GM12873 (cell line): ENCODE measurements at regions not wholly inside any gene's neighbourhood (a gene's known extent, or its start where the extent isn't known, plus 50 kb on each side); places are given as distances from the start of the nearest gene placed in this dataset.

Experiments
- TF ChIP-seq, protein P1 (sequence below): IDR thresholded peaks from 2 replicates; pipeline ENCODE4 v1.5.1; 2012; ENCODE audit warnings: low read depth, mild to moderate bottlenecking, moderate library complexity, low read length, control low read depth; ENCODE audit not compliant: insufficient read depth; ENCODE audit errors: missing control alignments

DNA sequence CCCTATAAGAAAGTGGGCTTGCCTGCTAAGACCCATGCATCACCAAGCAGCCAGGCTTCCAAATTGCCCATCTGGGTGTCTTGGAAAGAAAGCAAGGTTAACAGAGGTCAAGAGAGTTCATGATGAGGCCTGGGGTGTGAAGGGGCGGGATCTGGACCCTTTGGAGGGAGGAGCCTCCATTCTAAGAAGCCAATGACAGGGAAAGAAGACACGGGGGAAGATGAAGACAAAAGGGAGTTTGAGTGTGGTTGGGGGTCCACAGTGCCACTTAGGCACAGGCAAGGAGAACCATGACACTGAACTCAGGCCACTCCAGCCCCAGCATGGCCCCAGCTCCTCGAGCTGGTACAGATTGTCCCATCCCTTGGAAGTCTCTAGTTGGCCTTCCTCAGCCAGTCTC is 350.2 kb upstream of the TSHZ3 start:
- TF ChIP-seq, protein P1, sequence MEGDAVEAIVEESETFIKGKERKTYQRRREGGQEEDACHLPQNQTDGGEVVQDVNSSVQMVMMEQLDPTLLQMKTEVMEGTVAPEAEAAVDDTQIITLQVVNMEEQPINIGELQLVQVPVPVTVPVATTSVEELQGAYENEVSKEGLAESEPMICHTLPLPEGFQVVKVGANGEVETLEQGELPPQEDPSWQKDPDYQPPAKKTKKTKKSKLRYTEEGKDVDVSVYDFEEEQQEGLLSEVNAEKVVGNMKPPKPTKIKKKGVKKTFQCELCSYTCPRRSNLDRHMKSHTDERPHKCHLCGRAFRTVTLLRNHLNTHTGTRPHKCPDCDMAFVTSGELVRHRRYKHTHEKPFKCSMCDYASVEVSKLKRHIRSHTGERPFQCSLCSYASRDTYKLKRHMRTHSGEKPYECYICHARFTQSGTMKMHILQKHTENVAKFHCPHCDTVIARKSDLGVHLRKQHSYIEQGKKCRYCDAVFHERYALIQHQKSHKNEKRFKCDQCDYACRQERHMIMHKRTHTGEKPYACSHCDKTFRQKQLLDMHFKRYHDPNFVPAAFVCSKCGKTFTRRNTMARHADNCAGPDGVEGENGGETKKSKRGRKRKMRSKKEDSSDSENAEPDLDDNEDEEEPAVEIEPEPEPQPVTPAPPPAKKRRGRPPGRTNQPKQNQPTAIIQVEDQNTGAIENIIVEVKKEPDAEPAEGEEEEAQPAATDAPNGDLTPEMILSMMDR = no peak

DNA sequence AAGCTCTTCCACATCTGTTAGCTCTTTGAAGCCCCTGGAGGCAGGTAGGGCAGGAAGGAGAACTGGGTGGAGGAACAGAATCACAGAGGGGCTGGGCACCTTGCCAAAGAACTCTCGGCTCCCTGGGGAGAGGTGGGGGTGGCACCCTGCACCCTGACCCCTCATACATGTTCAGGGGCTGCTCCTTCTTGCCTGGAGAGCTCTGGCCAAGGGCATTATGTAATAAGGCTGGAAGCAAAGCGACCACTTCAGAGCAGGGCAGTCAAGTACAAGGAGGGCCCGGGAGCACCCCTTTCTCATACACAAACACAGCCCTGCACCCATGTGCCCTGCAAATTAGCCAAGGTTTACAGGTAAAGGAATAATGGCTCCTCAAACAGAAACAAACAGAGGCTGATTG is 351.9 kb upstream of the TSHZ3 start:
- TF ChIP-seq, protein P1 = no peak

DNA sequence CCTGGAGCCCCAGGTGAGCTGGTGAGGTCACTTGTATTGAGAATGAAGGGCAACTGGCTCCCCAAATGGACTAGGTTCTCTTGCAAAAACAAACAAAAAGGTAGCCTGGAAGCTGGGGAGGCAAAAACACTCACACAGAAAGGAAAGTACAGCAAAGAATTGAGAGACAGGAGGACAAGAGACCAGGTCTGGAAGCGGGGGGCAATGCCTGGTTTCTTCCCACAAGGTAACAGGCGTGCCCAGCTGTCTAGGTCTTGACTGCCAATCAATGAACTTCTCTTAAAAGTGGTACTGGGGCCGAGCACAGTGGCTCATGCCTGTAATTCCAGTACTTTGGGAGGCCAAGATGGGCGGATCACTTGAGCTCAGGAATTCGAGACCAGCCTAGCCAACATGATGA is 356.4 kb upstream of the TSHZ3 start:
- TF ChIP-seq, protein P1 = no peak

DNA sequence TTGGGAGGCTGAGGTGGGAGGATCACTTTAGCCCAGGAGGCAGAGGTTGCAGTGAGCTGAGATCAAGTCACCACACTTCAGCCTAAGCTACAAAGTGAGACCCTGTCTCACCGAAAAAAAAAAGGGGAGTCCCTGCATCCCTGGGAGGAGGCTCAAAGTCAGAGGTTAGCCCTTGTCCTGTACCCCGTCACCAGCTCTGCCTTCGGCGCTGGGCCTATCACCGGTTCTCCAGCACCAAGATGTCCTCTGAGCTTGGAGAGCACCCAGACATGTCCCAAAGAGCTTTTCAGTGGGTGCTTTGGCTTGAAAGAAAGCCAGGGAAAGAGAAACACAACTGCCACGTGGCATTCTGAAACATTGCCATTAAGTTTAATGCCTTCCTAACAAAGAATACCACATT is 356.9 kb upstream of the TSHZ3 start:
- TF ChIP-seq, protein P1 = no peak

DNA sequence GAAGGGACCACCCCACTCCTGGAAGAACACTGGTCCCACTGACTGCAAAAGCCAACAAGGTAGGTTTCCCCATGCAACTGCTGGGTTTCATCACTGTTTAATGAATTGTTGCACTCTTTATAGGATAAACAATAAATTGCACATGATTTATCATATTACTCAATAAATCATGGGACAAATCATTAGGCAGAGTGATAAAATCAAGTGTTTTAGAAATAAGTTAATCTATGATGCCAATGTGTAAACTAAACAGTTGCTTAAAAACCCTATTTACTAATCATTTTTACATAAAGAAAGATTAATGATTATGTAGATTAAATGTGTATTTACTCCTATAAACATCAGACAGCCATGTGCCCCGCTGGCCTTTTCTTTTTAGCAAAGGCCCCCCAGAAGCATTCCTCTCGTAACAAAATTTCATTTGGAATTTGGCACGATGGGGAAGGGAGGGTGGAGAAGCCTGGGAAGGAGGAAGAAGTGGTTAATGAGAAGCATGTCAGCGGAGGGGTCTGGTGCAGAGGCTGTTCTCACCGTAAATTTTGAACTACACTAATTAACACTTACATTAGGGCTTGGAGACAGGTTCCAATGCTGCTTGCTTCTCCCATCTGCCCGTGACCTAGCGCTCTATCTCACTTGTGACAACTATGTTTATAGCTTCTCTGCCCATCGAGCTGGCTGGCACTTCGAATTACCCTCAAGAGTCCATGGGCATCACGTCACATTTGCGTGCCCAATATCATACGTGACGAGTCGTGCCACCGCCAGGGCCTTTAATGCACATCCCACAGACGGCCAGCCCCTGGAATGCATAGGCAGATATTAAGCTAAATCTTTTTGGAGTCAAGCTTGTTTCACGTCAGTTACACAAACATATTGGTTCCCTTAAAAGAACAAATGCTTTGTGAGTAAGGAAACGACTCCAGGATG is 357.7 kb upstream of the TSHZ3 start:
- TF ChIP-seq, protein P1 = no peak

DNA sequence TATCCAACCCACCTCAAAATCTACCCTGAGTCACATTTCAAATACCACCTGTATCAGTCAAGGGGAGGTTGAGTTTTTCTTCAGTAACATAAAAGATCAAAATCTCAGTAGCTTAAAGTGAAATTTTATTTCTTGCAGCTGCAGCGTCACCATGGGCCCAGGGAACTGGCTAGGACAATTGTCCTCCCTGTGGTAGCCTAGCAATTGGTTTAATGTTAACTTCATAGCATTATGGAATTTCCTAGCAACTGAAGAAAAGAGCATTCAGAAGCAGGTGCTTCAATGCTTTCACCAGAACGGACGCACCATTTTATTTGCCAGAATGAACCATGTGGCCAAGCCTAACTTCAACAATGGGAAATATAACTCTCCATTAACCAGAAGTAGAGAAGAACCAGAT is 359.3 kb upstream of the TSHZ3 start:
- TF ChIP-seq, protein P1 = no peak

DNA sequence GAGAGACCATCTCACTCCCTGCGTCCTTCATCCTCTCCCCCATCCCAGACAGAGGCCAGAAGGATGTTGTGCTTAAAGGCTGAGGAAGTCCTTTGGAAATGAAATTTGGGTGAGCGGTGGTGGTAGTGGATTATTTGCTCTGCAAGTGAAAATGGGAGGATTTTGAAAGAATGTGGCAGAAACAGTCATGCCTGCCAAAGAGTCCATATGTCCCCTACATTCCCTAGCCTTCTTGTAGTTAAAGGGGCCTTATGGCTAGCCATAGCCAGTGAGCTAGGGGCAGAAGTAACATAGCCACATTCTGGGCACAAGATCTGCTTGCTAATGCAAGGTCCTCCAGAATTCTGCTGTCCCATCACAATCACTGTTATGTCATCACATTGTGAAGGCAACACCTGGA is 360.2 kb upstream of the TSHZ3 start:
- TF ChIP-seq, protein P1 = no peak
